Spleen (tissue), 11 donors: ENCODE measurements at regions not wholly inside any gene's neighbourhood (a gene's known extent, or its start where the extent isn't known, plus 50 kb on each side); places are given as distances from the start of the nearest gene placed in this dataset.

Experiments
- DNase-seq: peaks from one replicate; pipeline ENCODE4 v3.0.0-alpha.2; 2020
- H3K27ac ChIP-seq, 8 donors: fragments of 200-600 bp; sonication (generic) in 7 of 8; 1 replicate in 4 of 8; 2 replicates in 4 of 8; pipeline versions ENCODE4 v1.5.0 to v1.8.0; 2016 to 2021; ENCODE audit warnings: inconsistent platforms in 4 of 8, mild to moderate bottlenecking in 4 of 8, moderate library complexity in 1 of 8
- H3K27me3 ChIP-seq, 7 donors: fragments of 200-600 bp; sonication (generic) in 6 of 7; replicated peaks in 1 of 7; 1 replicate in 4 of 7; 2 replicates in 3 of 7; pipeline versions ENCODE4 v1.5.0 to v1.8.0; 2016 to 2021; ENCODE audit warnings: inconsistent platforms in 3 of 7, mild to moderate bottlenecking in 1 of 7
- H3K36me3 ChIP-seq, 6 donors: fragments of 200-600 bp; sonication (generic) in 5 of 6; 1 replicate in 4 of 6; 2 replicates in 2 of 6; pipeline versions ENCODE4 v1.5.0 to v1.8.0; 2016 to 2021; ENCODE audit warnings: inconsistent platforms in 2 of 6
- H3K4me1 ChIP-seq, 6 donors: fragments of 200-600 bp; sonication (generic) in 5 of 6; 1 replicate in 3 of 6; 2 replicates in 3 of 6; pipeline versions ENCODE4 v1.5.0 to v1.8.0; 2016 to 2021; ENCODE audit warnings: inconsistent platforms in 3 of 6
- H3K4me3 ChIP-seq, 8 donors: fragments of 200-600 bp; sonication (generic) in 7 of 8; 1 replicate in 4 of 8; 2 replicates in 4 of 8; pipeline versions ENCODE4 v1.5.0 to v1.8.0; 2016 to 2021; ENCODE audit warnings: inconsistent platforms in 4 of 8, mild to moderate bottlenecking in 4 of 8, moderate library complexity in 2 of 8
- H3K9me3 ChIP-seq, 8 donors: fragments of 200-600 bp; sonication (generic) in 7 of 8; 1 replicate in 4 of 8; 2 replicates in 4 of 8; pipeline versions ENCODE4 v1.5.0 to v1.8.0; 2016 to 2021; ENCODE audit warnings: inconsistent platforms in 4 of 8
- POLR2A ChIP-seq, 3 donors: fragments of 450-650 bp; IDR thresholded peaks; one replicate each; pipeline ENCODE4 v1.5.1; 2017; ENCODE audit warnings: antibody characterized with exemption in 3 of 3, mild to moderate bottlenecking in 1 of 3
- POLR2AphosphoS5 ChIP-seq, 3 donors: sonication (generic); formaldehyde crosslinking; IDR thresholded peaks; one replicate each; pipeline ENCODE4 v1.5.1; 2017; ENCODE audit warnings: antibody characterized with exemption in 3 of 3
- WGBS, 5 donors: extraction: QIAGEN DNeasy Blood & Tissue Kit in 3 of 5; methylation state at CpG; one replicate each; pipeline versions ENCODE4 v1.1.5 to v1.1.7; 2013 to 2018; 5-methylcytosine and 5-hydroxymethylcytosine counted together
- intact Hi-C: fragments of 100-400 bp; cut with DNase I; formaldehyde crosslinking; loops from one replicate; pipeline ENCODE4 v1.15.0; 2023; ENCODE audit warnings: low total_unique reads
- TF ChIP-seq, protein P1 (sequence below), 11 experiments: fragments of 200-600 bp in 7 of 11; fragments of 450-650 bp in 4 of 11; sonication (generic) in 4 of 11; IDR thresholded peaks in 8 of 11; conservative IDR thresholded peaks in 3 of 11; 1 replicate in 7 of 11; 2 replicates in 4 of 11; pipeline versions ENCODE4 v1.4.0 to v1.8.0; 2016 to 2021; ENCODE audit warnings: antibody characterized with exemption in 11 of 11, inconsistent platforms in 4 of 11, mild to moderate bottlenecking in 1 of 11
- donor health status: healthy with polysubstance abuse.
- donor health status: DM: no; HTN: no; CAD: no; lungs with moderate emphysema.
- donor health status: DM: no; HTN: no; CAD: no.
- donor health status: Bipolar disorder and iron deficiency.
- donor health status: healthy.
- donor health status: DM: no; HTN: no; CAD: no.
- donor health status: DM: yes; HTN: yes; CAD: no.

DNA sequence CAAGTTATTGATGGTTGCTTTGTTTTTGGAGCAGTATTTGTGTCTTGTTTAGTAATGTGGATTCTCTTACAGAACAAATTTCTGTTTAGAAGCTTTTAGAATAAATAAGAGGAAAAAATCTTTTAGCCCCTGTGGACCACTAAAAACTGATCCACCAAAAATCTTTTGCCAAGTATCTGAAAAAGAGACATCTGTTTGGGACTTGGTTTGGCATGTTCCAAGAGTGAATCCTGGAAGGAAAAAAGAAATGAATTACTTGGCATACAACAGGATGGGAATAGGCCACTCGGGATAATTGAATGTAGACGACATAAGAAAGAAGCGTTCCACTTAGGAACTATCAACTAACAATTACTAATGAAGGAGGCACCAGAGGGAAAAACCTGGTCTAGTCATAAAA lies 1350.1 kb upstream of the C9orf72 start:
- no peaks in the 10 kb centered on the region for H3K4me1 ChIP-seq
- H3K4me3 ChIP-seq, result no peak overlapping the region
- no peak overlapping the region for H3K27ac ChIP-seq
- 47 to 81% (median 58%) methylated on average over 3 of the region's 3 CpGs for WGBS, 5 donors
- intact Hi-C loops, result no loop called here
- H3K9me3 ChIP-seq, result no peaks in the 10 kb centered on the region
- TF ChIP-seq POLR2AphosphoS5 (IDR thresholded peaks at IDR 0.05), result no peak
- no peak for TF ChIP-seq POLR2A (IDR thresholded peaks at IDR 0.05)
- TF ChIP-seq, protein P1, sequence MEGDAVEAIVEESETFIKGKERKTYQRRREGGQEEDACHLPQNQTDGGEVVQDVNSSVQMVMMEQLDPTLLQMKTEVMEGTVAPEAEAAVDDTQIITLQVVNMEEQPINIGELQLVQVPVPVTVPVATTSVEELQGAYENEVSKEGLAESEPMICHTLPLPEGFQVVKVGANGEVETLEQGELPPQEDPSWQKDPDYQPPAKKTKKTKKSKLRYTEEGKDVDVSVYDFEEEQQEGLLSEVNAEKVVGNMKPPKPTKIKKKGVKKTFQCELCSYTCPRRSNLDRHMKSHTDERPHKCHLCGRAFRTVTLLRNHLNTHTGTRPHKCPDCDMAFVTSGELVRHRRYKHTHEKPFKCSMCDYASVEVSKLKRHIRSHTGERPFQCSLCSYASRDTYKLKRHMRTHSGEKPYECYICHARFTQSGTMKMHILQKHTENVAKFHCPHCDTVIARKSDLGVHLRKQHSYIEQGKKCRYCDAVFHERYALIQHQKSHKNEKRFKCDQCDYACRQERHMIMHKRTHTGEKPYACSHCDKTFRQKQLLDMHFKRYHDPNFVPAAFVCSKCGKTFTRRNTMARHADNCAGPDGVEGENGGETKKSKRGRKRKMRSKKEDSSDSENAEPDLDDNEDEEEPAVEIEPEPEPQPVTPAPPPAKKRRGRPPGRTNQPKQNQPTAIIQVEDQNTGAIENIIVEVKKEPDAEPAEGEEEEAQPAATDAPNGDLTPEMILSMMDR (IDR thresholded peaks at IDR 0.05 in 8 of 11, conservative IDR thresholded peaks at IDR 0.05 in 3 of 11), result no peak
- no peaks in the 10 kb centered on the region for H3K36me3 ChIP-seq
- no peaks in the 10 kb centered on the region for H3K27me3 ChIP-seq
- no peak for DNase-seq

DNA sequence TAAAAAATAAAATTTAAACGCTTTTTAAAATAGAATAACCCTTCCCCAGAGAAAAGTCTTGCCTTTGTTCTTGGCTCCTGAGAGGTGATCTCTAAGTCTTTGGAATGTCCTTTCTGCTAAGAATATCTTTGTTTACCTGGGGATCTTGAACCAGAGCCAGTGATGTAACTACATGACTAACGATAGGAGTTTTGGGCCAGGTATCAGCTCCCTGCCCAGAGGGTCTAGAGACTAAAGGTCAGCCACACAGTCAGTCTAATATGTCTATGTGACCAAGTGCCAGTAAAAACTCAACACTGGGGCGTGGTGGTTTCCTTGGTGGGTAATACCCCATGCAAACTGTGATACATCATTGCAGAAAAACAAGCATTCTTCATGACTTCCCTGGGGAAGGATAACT lies 1351.9 kb upstream of the C9orf72 start:
- Histone ChIP-seq H3K4me3 (no peak overlapping the region), H3K9me3 (no peaks in the 10 kb centered on the region), H3K36me3 (no peaks in the 10 kb centered on the region), H3K27ac (no peak overlapping the region), H3K4me1 (no peaks in the 10 kb centered on the region), H3K27me3 (no peaks in the 10 kb centered on the region)
- no peak for DNase-seq
- whole genome bisulfite sequencing, 5 donors, result 74 to 86% (median 82%) methylated on average over 3 of the region's 3 CpGs
- no peak for TF ChIP-seq POLR2A (IDR thresholded peaks at IDR 0.05)
- intact Hi-C loops, result no loop called here

GRCh38 chr9:28926306-28926705 lies 1353.0 kb upstream of the C9orf72 start:
- no peaks in the 10 kb centered on the region for H3K9me3 ChIP-seq
- TF ChIP-seq, protein P1 (IDR thresholded peaks at IDR 0.05 in 8 of 11, conservative IDR thresholded peaks at IDR 0.05 in 3 of 11), result no peak
- no peak for TF ChIP-seq POLR2AphosphoS5 (IDR thresholded peaks at IDR 0.05)
- 65 to 79% (median 67%) methylated on average over 3 of the region's 3 CpGs for WGBS, 5 donors
- H3K36me3 ChIP-seq, result no peaks in the 10 kb centered on the region
- H3K27ac ChIP-seq, result no peak overlapping the region
- no peak overlapping the region for H3K4me3 ChIP-seq
- H3K27me3 ChIP-seq, result no peaks in the 10 kb centered on the region
- no peaks in the 10 kb centered on the region for H3K4me1 ChIP-seq
- intact Hi-C loops, result no loop called here
- no peak for DNase-seq

DNA sequence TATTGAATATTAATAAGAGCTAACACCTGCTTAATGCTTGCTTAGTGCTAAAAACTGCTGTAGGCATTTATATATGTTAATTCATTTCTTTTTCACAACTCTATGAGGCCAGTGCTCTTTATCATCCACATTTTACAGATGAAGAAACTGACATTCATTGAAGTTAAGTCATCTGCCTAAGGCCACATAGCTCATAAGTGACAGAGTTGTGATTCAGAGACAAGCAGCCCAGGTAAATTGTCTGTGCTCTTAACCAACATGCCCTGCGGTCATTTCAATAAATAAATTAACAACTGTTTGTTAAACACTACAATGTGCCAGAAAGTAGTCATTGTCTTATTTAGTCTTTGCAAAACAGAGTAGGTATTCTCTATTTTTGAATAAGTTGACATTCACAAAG lies 1354.4 kb upstream of the C9orf72 start:
- H3K27ac ChIP-seq, result no peak overlapping the region
- H3K9me3 ChIP-seq, result no peaks in the 10 kb centered on the region
- no peaks in the 10 kb centered on the region for H3K36me3 ChIP-seq
- 78 to 94% (median 84%) methylated on average over 1 of the region's 1 CpG for WGBS, 5 donors
- H3K4me3 ChIP-seq, result no peak overlapping the region
- intact Hi-C loops, result no loop called here
- TF ChIP-seq POLR2A (IDR thresholded peaks at IDR 0.05) (no peak), POLR2AphosphoS5 (IDR thresholded peaks at IDR 0.05) (no peak)
- TF ChIP-seq, protein P1 (IDR thresholded peaks at IDR 0.05 in 8 of 11, conservative IDR thresholded peaks at IDR 0.05 in 3 of 11), result no peak
- no peaks in the 10 kb centered on the region for H3K4me1 ChIP-seq
- H3K27me3 ChIP-seq, result no peaks in the 10 kb centered on the region
- DNase-seq, result no peak

DNA sequence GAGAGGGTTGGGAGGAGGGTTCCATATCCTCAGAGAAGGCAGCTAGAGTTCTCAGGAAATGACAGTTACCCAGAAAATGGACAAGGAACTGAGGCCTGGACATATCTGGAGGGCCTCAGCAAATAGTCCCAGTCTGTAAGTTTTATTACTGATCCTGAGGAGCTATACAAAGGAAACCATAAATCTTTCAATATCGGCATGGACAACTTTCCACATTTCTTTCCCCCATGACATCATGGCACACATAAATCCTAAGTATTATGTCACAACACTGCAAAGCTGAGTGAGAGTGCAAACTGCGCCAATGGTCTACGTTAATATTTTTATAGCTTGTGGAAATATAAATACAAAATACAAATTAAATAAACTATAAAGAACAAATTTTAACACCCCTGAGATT lies 1356.2 kb upstream of the C9orf72 start:
- H3K4me3 ChIP-seq, result no peak overlapping the region
- no peaks in the 10 kb centered on the region for H3K36me3 ChIP-seq
- intact Hi-C loops, result no loop called here
- TF ChIP-seq, protein P1 (IDR thresholded peaks at IDR 0.05 in 8 of 11, conservative IDR thresholded peaks at IDR 0.05 in 3 of 11), result no peak
- TF ChIP-seq POLR2AphosphoS5 (IDR thresholded peaks at IDR 0.05) (no peak), POLR2A (IDR thresholded peaks at IDR 0.05) (no peak)
- 60 to 87% (median 60%) methylated on average over 3 of the region's 3 CpGs for WGBS, 5 donors
- H3K4me1 ChIP-seq, result no peaks in the 10 kb centered on the region
- H3K27me3 ChIP-seq, result no peaks in the 10 kb centered on the region
- peaks cover 0 to 7% (median 0%) of the 10 kb centered on the region in 8 donors for H3K9me3 ChIP-seq
- DNase-seq, result no peak
- no peak overlapping the region for H3K27ac ChIP-seq
